HepG2 (cell line): ENCODE measurements at regions not wholly inside any gene's neighbourhood (a gene's known extent, or its start where the extent isn't known, plus 50 kb on each side); places are given as distances from the start of the nearest gene placed in this dataset.
"Not testable (repeated sequence)": the region's sequence is repeated elsewhere in the genome, so short reads cannot be mapped to it uniquely, and the experiment has no call there.

Source experiments
- ATAC-seq: fragments of 200-7000 bp; cut with Tn5 transposase; 3 replicates; pipeline ENCODE4 v1.9.1; 2020; ENCODE audit warnings: mild to moderate bottlenecking, moderate library complexity
- BruUV-seq: library from RNA; stranded (reverse); fragments of 400-500 nt; replicated peaks from 2 replicates; lab custom pipeline; 2021; lab: Mats Ljungman, UMichigan
- CTCF ChIA-PET: fragments of 300-600 bp; formaldehyde crosslinking; extraction: SDS; loops from one replicate; lab custom pipeline; 2021; ENCODE audit warnings: low total read pairs, inconsistent platforms, low intra/inter-chr PET ratio; lab: Yijun Ruan, JAX
- POLR2A ChIA-PET: fragments of 350-600 bp; sonication (Branson Sonifier 250); formaldehyde crosslinking; loops from one replicate; lab custom pipeline; 2020; ENCODE audit warnings: antibody characterized with exemption, inconsistent platforms; lab: Yijun Ruan, JAX
- DNase-seq: peaks from one replicate; pipeline ENCODE4 v3.0.0-alpha.2; 2015; ENCODE audit warnings: low spot score
- FAIRE-seq: peaks from 3 replicates; lab custom pipeline; 2011; peaks lifted over from hg19 to GRCh38; lab: Jason Lieb, UNC
- H2AFZ ChIP-seq: one replicate; pipeline ENCODE4 v1.6.1; 2011; ENCODE audit warnings: low read length, inconsistent platforms
- H3K27ac ChIP-seq: fragments of 300-600 bp; 3 replicates; pipeline ENCODE4 v1.8.0; 2011; ENCODE audit warnings: mixed run types, mild to moderate bottlenecking, mixed read lengths, low read length, inconsistent platforms; ENCODE audit not compliant: insufficient read depth; ENCODE audit errors: extremely low read length
- H3K27me3 ChIP-seq, 2 experiments: fragments of 200-600 bp in 1 of 2; 2 replicates in 1 of 2; 3 replicates in 1 of 2; pipeline versions ENCODE4 v1.6.0 to v1.8.0; 2011; ENCODE audit warnings: low read length in 2 of 2, mild to moderate bottlenecking in 2 of 2, moderate library complexity in 2 of 2, inconsistent platforms in 1 of 2; ENCODE audit not compliant: insufficient read depth in 2 of 2, control insufficient read depth in 1 of 2
- H3K36me3 ChIP-seq, 2 experiments: fragments of 200-600 bp in 1 of 2; replicated peaks in 1 of 2; 2 replicates in 1 of 2; 3 replicates in 1 of 2; pipeline versions ENCODE4 v1.5.1 to v1.8.0; 2011; ENCODE audit warnings: low read length in 2 of 2, inconsistent platforms in 1 of 2; ENCODE audit not compliant: insufficient read depth in 2 of 2, control insufficient read depth in 1 of 2
- H3K4me1 ChIP-seq: 2 replicates; pipeline ENCODE4 v1.5.1; 2012; ENCODE audit warnings: low read length, inconsistent platforms; ENCODE audit not compliant: insufficient read depth
- H3K4me2 ChIP-seq: 2 replicates; pipeline ENCODE4 v1.6.0; 2011; ENCODE audit warnings: low read depth, low read length, inconsistent platforms
- H3K4me3 ChIP-seq, 3 experiments: fragments of 200-600 bp in 1 of 3; sonication (generic), shearing (Covaris generic) in 1 of 3; replicated peaks in 1 of 3; 2 replicates each; pipeline ENCODE4 v1.5.1; 2011 to 2016; ENCODE audit warnings: low read length in 3 of 3, inconsistent platforms in 2 of 3, low read depth in 2 of 3, mild to moderate bottlenecking in 2 of 3, control low read depth in 1 of 3, mixed read lengths in 1 of 3; ENCODE audit not compliant: insufficient read depth in 1 of 3
- H3K79me2 ChIP-seq: one replicate; pipeline ENCODE4 v1.6.1; 2011; ENCODE audit warnings: low read length, inconsistent platforms; ENCODE audit not compliant: insufficient read depth
- H3K9ac ChIP-seq: 2 replicates; pipeline ENCODE4 v1.6.0; 2011; ENCODE audit warnings: mild to moderate bottlenecking, low read depth, low read length, inconsistent platforms; ENCODE audit not compliant: insufficient read depth
- H3K9me3 ChIP-seq: 2 replicates; pipeline ENCODE4 v1.5.1; 2012; ENCODE audit warnings: mild to moderate bottlenecking, low read length
- H4K20me1 ChIP-seq: 2 replicates; pipeline ENCODE4 v1.6.0; 2011; ENCODE audit warnings: inconsistent platforms, mild to moderate bottlenecking, low read length, moderate library complexity; ENCODE audit not compliant: insufficient read depth
- HES4 ChIP-seq: sonication (generic); formaldehyde crosslinking; IDR thresholded peaks from 2 replicates; pipeline ENCODE4 v1.9.0; 2021; ENCODE audit warnings: mild to moderate bottlenecking, missing genetic modification reagents, borderline replicate concordance
- KLF6 ChIP-seq: IDR thresholded peaks from 2 replicates; pipeline ENCODE4 v1.8.0; 2016; ENCODE audit warnings: missing biosample characterization, missing genetic modification reagents
- PAX8 ChIP-seq: sonication (generic); formaldehyde crosslinking; IDR thresholded peaks from 2 replicates; pipeline ENCODE4 v1.8.0; 2022; ENCODE audit warnings: mild to moderate bottlenecking, missing genetic modification reagents, borderline replicate concordance
- RARG ChIP-seq: sonication (generic); formaldehyde crosslinking; IDR thresholded peaks from 2 replicates; pipeline ENCODE4 v1.4.0; 2020; ENCODE audit warnings: low read depth, mild to moderate bottlenecking, missing genetic modification reagents
- ZNF33A ChIP-seq: sonication (generic); formaldehyde crosslinking; IDR thresholded peaks from 2 replicates; pipeline ENCODE4 v1.5.1; 2020; ENCODE audit warnings: missing genetic modification reagents, mild to moderate bottlenecking, moderate library complexity, borderline replicate concordance
- ZNF841 ChIP-seq: sonication (generic); formaldehyde crosslinking; IDR thresholded peaks from 2 replicates; pipeline ENCODE4 v1.8.1; 2023; ENCODE audit warnings: missing genetic modification reagents, borderline replicate concordance
- WGBS: methylation state at CpG from one replicate; pipeline ENCODE4 v1.1.6; 2017; ENCODE audit warnings: low lambda C conversion rate; 5-methylcytosine and 5-hydroxymethylcytosine counted together
- in situ Hi-C: cut with HindIII; loops from 2 replicates; pipeline ENCODE4 v1.10.0; 2017; ENCODE audit warnings: low pct_unique_long_range_greater_than_20kb; ENCODE audit not compliant: extremely low pct_ligation_motif_present
- intact Hi-C: fragments of 100-400 bp; cut with micrococcal nuclease; formaldehyde crosslinking; loops from one replicate; pipeline ENCODE4 v1.10.0; 2022; ENCODE audit not compliant: unreplicated experiment

DNA sequence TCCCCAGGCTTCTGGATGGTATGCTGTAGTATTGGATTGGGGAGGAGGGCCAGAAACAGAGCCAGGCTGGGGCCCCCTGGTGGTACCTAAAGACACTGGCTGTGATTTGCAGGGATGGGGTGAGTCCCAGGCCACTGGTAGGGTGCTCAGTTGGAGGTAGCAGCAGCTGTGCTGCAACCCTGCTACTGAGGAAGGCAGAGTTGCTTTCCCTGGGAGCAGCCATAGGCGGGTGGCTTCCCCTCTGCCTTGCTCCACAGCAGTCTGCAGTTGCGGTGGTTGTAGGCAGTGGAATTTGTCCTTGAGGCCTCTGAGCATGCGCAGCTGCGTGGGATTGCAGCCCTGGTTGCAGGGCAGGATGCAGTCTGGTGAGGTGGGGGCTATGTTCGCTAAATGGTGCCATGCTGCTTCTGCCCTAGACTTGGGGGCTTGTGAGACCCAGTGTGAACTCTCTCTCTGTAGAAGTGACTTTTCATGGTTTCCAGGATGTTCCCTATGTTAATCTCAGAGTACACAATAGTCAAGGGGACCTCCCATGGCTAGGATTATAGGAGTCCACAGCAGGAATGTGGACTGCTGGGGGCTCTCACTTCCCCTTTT is 443.5 kb downstream of the XIRP2 start (continued):
- TF ChIP-seq ZNF841 (CRISPR knock-in tag) = no peak
- TF ChIP-seq HES4 (CRISPR knock-in tag) = 0 out of 2 replicates have a peak, but pooled peaks have one; percentile 38
- TF ChIP-seq PAX8 (CRISPR knock-in tag) = no peak
- no peak for TF ChIP-seq RARG (CRISPR knock-in tag)

- ATAC-seq, intact Hi-C loops, DNase-seq, H3K4me1 ChIP-seq, H3K9me3 ChIP-seq, H3K4me3 ChIP-seq, FAIRE-seq, POLR2A ChIA-PET, H3K27me3 ChIP-seq, H2AFZ ChIP-seq, in situ Hi-C loops, H4K20me1 ChIP-seq, H3K79me2 ChIP-seq, BruUV-seq, H3K9ac ChIP-seq, H3K36me3 ChIP-seq, CTCF ChIA-PET, H3K4me2 ChIP-seq, H3K27ac ChIP-seq: not testable (repeated sequence)
- WGBS = 42% methylated on average over 8 of the region's 8 CpGs
Measured at GRCh38 chr2:167328808-167329207, 440.5 kb downstream of the XIRP2 start.

DNA sequence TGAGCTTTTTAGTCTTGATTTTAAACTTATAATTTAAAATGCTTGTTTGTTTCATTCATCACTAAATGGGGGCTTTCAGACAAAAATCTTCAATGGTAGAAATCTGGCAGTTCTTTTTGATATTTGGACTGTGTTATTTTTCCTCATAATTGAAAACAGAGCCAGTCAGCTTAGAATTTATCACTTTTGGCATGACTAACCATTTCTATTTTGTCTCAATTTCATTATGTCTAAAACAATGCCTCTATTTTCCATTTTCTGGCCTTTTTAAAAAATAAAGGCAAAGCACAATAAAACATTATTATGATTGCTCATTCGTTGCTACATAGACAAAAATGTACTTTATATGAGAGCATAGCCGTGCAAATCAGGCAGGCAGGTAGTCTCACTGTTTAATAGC is 434.5 kb downstream of the XIRP2 start:
- no peak overlapping the region for H3K4me2 ChIP-seq
- H4K20me1 ChIP-seq = no peaks in the 10 kb centered on the region
- no TSS peak for BruUV-seq
- POLR2A ChIA-PET = no interaction called here
- H3K9me3 ChIP-seq = no peaks in the 10 kb centered on the region
- intact Hi-C loops (no loop called here), in situ Hi-C loops (no loop called here)
- H3K9ac ChIP-seq = no peak overlapping the region
- no peaks in the 10 kb centered on the region for H3K4me1 ChIP-seq
- H3K27ac ChIP-seq = no peak overlapping the region
- no peak overlapping the region for H2AFZ ChIP-seq
- no peaks in the 10 kb centered on the region for H3K79me2 ChIP-seq
- ATAC-seq (no peak), FAIRE-seq (no peak), DNase-seq (no peak)
- 0% methylated on average over 2 of the region's 2 CpGs for WGBS
- TF ChIP-seq ZNF33A (CRISPR knock-in tag) = no peak
- TF ChIP-seq KLF6 = no peak
- CTCF ChIA-PET = no interaction called here
- no peak overlapping the region for H3K4me3 ChIP-seq
- no peaks in the 10 kb centered on the region for H3K36me3 ChIP-seq
- no peaks in the 10 kb centered on the region for H3K27me3 ChIP-seq
